ENCODE measurements at regions not wholly inside any gene's neighbourhood (a gene's known extent, or its start where the extent isn't known, plus 50 kb on each side); places are given as distances from the start of the nearest gene placed in this dataset.
"Not testable (repeated sequence)": the region's sequence is repeated elsewhere in the genome, so short reads cannot be mapped to it uniquely, and the experiment has no call there.

DNA sequence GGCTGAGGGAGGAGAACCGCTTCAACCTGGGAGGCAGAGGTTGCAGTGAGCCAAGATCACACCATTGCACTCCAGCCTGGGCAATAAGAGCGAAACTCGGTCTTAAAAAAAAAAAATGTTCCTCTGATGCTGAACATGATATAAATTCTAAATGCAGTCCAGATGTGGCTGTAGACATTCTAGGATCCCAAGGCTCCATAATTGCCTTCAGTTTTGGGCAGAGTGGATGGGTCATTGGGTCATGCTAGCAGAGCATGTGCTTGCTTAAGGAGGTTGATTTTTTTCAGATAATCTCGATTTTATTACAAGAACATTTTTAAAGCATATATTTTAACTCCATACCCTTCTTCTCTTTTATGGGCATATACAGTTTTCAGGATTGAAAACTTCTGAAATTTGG, 112.0 kb downstream of the UTRN start:
- DNase-seq = no peak

DNA sequence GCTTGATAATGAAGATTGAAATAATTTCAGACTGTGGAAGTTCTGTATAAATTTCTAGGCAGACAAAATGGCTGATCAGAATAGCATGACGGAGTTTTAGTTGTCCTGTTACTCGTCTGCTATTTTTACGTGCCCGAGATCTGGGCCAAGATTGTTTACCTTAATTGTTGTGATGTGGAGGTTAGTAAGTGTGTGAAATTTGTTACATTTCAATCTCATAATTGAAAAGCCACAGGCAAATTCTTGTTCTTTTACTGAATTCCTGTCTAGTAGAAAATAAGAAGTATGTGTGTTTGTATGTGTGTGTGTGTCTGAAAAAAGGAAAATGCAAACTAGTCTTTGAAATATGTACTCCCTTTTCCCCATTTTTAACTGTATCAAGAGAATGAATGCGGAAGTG, 115.2 kb downstream of the UTRN start:
- DNase-seq = no peak

DNA sequence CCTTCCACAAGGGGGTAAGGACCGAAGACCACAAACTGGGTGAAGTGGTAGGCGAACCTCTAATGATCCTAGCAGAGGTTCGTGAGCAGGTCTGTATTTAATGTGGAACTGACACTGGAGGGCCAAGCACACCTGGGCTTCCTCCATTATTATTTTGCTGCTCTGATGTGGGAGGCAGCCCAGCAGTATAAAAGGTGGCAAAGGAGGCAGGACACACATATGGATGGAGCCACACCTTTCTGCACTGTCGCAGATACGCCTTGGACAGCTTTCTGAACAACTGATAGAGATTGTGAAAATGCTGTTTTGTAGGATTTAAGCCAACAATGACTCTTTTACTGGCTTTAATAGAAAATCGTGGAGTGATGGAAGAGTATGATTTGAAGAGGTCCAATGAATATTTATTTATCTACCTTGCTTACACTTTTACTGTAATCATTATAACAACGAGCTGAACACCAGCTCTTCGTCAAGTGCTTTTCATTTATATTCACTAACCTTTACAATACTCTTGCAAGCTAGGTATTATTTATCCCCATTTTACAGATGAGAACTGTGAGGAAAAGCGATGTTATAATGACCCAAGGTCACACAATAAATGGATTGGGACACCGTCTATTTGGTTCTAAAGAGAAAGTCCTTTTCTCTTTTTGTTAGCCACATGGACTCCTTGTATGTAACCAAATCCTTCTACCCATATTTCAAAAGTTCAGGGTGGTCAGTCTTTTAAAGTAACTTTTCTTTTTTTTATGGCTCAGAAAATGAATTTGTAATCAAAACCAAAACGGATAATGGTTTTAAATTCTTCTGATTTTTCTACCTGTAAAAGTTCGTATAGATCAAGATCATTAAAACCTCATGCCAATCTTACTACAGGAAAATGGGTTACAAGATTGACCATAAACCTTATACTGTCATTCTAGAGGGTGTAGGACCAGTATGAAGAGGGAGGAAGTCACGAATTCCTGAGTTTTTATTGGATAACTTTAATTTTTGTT, 116.9 kb downstream of the UTRN start:
- no peak for DNase-seq

DNA sequence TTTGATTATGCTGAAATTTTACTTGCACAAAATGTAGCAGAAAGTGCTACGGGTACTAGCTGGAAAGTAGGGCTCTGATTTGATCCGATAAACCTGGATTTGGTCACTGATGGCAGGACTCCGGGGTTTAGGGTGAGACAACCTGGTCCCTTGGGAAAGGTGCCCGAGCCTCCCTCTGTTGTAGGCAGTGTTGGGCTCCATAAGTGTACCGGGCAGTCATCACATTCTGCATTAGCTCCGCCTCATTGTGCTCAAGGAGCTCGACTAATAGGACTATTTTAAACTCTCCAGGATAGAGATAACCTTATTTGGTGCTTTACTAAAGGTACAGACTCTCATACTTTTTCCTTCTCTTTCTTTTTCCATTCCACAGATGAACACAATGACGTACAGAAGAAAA, 117.6 kb downstream of the UTRN start:
- no peak for DNase-seq

DNA sequence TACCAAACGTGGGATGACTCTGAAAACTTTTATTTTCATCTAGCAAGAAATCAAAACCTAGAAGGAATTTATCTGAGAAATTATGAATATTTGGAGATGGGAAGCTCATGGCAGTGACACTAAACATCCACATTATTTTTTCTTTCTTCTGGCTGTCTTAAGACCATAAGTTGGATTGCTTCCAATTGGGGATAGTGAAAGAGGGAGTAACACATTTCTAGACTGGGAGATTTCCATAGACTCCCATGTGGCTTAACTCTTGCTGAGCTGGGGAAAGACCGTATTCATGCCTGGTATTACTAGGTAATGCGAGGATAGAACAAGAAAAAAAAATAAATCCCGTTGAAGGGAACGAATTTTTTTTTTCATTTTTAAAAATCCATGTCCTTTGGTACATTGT, 120.0 kb downstream of the UTRN start:
- no peak for DNase-seq

DNA sequence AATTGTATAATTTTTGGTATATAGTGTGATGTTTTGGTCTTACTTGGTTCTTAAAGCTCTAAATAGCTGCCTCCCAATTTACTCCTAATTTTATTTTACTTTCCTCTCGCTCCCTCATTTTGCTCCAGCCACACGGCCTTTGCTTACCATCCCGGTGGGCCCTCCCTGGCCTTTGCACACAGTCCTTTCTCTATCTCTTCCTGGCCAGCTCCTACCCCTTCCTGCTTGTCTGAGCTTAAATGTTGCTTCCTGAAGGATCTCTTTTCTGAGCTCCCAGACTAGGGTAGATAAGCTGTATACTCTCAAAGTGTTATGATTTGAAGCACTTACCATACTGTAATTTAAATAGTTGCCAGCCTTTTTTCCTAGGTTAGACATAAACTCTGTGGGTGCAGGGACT, 121.7 kb downstream of the UTRN start:
- no peak for DNase-seq

DNA sequence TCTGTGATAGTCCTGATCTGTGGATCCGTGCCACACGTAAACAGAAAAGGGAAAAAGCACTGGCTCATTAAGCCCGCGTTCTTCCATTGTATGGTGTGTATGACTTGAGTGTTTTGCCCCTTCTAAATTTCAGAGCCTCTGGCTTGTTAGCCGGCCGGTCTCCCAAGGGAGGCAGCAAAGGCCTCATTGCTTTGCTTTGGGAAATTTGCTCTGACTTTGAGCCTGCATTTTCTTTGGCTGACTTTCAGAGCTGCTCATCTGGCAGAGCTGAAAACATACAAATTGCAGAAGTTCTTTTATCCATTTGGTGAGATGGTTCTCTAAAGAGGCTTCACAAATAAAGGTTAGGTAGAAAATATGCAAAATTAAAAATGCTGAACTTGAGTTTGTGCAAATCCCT, 123.0 kb downstream of the UTRN start:
- no peak for DNase-seq

DNA sequence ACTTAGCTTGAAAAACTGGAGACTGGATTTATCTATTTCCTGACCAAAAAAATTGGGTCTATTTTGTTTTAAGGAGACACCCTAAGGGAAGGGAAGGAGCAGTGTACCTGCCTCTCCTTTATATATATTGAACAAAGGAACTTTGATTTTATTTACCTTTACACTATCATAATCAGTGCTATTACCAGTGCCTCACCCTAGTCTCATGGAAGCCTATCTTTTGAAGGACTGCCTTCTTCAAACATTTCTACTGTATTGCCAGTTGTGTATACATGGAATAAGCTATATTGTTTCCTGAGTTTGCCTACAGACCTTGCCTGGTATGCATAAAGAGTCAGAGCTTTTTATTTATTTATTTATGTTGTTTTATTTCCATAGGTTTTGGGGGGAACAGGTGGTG, 124.9 kb downstream of the UTRN start:
- DNase-seq = no peak

DNA sequence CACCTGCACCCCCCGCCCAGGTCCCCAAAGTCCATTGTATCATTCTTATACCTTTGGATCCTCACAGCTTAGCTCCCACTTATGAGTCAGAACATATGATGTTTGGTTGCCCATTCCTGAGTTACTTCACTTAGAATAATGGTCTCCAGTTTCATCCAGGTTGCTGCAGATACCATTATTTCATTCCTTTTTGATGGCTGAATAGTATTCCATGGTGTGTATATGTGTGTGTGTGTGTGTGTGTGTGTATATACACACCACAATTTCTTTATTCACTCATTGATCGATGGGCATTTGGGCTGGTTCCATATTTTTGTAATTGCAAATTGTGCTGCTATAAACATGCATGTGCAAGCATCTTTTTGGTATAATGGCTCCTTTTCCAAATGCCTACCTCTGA, 125.4 kb downstream of the UTRN start:
- not testable (repeated sequence) for DNase-seq

DNA sequence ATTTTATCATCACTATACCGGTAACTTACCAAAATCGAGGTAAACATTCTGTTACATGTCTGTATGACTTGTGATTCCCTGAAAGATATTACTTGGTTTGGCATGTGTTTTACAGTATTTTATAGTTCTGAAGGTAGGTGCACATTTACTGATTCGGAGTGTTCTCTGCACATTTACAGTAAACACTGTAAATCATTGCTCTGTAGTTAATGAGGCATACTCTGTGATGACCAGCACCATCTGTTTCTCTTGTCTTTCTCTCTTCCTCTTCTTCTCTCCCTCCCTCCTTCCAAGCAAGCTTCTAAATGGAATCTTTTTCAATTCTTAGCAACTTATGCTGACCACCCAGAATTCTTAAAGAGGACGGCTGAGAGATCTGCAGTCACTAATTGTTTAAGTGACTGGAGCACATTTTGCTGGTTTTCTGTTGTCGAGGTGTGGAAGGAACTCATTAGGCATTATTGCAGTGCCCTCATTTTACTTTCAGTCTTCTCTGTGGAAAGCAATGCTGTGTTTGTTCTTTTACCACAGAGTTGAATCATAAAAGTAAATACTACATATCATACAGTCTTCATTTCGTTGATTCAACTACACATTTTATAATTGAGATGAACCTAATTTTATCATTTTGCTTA, 126.5 kb downstream of the UTRN start:
- no peak for DNase-seq

DNA sequence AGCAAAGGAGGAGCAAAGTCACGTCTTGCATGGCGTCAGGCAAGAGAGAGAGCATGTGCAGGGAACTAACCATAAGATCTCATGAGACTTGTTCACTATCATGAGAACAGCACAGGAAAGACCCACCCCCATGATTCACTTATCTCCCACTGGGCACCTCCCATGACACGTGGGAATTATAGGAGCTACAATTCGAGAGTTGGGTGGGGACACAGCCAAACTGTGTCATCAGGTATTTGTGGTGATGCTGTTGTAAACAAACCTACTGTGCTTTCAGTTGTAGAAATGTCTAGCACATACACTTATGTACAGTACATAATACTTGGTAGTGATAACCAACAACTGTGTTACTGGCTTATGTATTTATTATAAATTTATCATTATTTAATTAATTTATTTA, 128.3 kb downstream of the UTRN start:
- DNase-seq = no peak

DNA sequence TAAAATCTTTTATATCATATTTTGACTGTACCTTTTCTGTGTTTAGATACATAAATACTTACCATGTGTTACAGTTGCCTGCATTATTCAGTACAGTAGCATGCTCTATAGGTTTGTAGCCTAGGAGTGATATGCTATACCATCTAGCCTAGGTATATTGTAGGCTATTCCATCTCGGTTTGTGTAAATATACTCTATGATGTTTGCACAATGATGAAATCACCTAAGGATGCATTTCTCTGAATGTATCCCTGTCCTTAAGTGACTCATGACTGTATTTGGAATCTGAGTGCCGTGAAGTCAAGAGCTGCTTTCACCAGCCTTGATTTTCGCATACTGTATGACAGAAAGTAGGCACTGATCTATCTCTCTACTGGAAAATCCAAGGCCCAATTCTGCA, 129.9 kb downstream of the UTRN start:
- DNase-seq = peak; percentile 77

DNA sequence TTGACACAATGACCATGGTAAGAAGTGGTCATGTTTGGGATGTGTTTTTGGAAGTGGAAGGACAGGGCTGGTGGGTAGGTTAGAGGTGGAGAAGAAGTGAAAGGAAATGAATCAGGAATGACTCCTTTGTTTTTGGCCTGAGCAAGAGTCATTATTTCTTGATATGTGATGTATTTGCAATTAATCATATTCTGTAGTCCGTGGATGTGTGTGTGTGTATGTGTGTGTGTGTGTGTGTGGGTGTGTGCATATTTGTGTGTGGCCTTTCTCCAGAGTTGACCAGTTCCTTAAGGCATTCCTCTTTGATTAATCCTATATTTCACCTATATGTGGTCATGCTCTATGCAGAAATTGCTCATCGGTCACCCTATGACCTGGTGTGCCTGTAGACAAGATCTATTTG, 130.7 kb downstream of the UTRN start:
- no peak for DNase-seq

DNA sequence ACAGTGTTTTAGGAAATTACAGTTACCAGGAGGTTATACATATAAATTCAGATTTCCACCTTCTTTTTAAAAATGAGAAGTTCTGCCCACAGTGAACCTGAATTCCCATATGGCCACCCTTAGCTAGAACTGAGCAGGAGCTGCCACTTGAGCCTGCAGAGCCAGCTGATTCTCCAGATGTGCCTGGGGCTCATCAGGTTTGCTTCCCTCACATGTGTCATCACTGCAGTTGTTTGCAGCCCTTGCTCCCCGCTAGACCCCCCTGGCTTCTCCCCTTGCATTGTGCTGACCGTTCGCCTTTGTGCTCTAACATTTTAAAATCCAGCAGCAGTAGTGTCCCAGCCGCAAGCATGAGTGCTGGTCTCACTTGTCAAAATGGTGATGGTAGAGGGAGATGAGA, 131.1 kb downstream of the UTRN start:
- DNase-seq = no peak

DNA sequence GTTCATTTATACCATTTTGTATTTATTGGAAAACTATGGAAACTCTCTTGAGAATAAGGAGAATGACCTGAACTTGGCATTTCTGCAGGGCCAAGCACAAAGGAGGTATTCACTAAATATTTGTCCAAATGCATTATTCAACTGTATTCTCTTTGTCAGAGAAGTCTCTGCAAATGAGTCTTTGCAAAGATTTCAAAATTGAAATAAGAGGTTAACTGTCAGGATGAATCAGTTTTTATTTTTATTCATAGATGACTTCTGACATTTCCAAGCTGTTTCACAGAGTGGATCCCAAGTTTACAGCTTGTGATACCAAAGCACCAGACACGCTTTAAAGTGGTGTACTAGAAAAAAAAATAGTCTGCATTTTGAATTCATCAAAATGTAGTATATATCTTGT, 131.6 kb downstream of the UTRN start:
- DNase-seq = no peak

DNA sequence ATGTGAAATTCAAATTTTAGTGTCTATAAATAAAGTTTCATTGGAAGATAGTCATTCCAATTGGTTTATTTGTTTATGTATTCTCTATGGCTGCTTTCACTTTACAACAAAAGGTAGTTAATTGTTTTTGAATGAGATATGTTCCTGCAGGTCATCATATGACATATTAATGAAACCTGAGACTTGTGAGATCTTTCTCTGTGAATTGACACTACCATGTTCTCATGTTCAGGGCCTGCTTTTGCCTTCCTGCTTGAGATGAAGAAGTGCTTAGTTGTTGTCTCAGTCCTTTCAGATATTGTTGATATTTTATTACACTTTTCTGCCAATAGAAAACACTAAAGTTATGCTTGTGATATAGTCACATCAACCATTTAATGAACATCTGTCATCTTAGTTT, 132.5 kb downstream of the UTRN start:
- DNase-seq = no peak

DNA sequence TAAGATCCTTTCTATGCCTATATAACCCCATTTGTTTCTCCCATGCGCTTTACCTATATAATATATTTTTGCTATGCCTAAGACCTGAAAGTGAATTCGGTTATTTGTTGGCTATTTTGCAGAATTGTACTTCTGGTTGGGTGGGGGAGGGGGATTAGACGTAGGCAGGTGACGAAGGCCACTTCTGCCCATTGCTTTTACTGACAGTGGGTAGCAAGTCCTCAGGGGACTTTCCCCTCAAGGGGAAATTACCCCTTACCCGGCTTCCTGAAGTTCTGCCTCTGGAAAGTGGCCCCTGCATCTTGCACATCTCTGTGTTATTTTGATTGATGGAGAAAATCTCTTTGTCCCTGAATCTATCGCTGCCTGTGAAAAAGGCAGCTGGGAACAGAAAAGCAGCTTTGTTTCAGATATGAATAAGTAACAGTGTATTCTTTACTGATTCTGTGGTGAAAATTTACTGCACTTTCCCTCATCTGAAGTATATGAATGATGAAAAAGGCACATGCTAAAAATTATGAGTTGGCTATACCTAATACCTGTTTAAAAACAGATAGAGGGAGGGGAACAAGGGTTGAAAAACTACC, 133.9 kb downstream of the UTRN start:
- no peak for DNase-seq

DNA sequence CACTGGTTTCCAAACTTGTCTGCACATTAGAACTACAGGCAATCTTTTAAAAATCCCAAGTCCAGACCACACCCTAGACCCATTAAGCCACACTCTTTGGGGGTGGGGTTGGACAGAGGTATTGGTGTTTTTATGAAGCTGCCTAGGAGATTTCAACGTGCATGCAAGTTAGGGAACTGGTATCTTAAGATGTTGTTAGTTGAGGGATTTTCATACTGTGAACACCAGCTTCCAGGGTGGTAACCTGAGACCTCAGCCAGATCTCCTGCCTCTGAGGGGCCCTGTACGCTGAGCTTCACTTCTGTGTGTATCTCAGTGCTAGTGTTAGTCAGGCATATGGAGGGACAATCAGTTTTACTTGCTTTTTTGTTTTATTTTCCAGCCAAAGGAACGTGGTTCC, 138.0 kb downstream of the UTRN start:
- no peak for DNase-seq

DNA sequence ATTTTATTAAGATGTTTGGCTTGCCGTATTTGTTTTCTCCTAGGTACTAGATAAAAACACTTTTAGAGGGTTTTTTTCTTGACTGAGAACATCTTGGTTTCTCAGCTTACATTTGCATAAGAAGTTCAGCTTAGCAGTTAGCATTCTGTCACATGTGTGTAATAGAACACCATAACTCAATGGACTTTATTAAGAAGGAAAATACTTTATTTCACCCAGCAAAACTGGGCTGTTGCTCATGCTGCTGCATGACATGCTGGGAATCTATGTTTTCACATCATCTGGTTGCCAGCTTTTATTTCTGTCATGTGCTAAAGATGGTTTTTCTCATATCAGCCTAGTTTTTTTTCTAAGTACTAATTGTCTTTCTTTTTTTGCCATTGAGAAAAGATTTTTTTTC, 144.6 kb downstream of the UTRN start:
- no peak for DNase-seq

DNA sequence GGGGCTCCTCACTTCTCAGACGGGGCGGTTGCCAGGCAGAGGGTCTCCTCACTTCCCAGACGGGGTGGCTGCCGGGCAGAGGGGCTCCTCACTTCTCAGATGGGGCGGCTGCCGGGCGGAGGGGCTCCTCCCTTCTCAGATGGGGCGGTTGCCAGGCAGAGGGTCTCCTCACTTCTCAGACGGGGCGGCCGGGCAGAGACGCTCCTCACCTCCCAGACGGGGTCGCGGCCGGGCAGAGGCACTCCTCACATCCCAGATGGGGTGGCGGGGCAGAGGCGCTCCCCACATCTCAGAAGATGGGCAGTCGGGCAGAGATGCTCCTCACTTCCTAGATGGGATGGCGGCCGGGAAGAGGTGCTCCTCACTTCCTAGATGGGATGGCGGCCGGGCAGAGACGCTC, 148.3 kb downstream of the UTRN start:
- not testable (repeated sequence) for DNase-seq

DNA sequence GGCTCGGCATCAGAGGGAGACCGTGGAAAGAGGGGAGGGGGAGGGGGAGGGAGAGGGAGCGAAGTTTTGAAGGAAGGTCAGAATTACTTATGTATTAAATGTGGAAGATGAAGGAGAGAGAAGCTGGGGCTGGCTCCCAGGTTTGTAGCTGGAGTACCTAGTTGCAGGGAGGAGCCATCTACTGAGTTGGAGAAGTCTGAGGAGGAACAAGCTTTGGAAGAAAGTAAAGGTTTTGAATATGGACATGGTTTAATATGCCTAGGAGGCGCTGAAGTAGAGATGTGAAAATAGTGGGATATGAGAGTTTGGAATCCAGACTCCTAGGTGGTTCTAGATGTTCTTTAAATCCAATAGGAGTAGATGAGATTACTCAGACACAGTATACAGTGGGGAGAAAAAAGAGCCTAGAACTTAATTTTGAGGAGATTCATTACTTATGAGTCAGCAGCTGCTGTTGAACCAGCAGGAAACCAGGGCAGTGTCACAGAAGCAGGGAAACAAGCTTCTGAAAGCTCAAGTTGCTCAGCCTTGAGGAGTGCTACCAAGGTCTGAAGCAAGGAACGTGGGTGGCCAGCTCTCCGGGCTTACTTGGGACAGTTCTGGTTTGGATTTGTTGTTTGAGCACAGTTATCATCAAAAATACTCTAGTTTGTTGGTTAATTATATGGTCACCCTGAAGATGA, 149.3 kb downstream of the UTRN start:
- no peak for DNase-seq

DNA sequence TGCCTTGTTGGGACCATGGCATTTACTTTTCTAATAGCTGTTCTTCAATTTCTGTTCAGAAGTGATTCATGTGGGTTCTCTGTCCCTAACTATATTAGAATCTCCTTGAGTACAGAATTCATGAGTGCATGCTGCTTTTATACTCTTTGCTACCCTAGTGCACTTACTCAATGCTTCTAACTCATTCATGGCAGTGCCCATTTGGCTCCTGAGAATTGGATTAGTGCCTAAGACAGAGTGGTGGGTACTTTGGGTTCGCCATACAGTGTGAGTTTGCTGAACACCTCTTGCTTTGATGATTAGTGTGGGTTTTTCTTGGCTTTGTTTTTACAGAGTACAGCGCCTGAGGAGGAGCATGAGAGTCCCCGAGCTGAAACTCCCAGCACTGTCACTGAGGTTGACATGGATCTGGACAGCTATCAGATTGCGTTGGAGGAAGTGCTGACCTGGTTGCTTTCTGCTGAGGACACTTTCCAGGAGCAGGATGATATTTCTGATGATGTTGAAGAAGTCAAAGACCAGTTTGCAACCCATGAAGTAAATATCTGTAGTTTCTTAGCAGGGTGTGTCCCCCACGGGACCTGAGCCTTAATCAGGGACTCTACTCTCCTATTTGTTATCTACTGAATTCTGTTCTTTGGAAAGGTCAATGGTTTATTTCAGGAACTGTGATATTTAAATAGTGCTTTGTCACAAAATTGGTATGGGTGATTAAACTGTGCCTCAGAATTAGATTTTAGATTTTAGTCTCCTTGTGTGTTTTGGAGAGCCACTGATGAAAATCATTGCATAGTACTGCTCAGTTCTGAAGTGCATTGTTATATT, 150.7 kb downstream of the UTRN start:
- DNase-seq = no peak

DNA sequence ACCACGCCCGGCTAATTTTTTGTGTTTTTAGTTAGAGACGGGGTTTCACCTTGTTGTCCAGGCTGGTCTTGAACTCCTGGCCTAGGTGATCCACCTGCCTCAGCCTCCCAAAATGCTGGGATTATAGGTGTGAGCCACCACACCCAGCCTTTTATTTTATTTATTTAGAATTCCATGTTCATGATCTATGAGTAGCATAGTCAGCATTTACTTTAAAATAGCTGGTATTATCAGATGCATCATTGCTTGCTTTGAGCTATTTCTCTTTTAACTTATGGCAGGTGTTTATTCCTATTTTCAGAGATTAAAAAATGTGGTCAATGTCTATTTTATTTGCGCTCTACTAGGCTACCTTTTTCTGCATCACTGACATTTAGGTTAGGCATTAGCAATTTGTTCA, 152.0 kb downstream of the UTRN start:
- no peak for DNase-seq
